ENCODE measurements at regions not wholly inside any gene's neighbourhood (a gene's known extent, or its start where the extent isn't known, plus 50 kb on each side); places are given as distances from the start of the nearest gene placed in this dataset.

DNA sequence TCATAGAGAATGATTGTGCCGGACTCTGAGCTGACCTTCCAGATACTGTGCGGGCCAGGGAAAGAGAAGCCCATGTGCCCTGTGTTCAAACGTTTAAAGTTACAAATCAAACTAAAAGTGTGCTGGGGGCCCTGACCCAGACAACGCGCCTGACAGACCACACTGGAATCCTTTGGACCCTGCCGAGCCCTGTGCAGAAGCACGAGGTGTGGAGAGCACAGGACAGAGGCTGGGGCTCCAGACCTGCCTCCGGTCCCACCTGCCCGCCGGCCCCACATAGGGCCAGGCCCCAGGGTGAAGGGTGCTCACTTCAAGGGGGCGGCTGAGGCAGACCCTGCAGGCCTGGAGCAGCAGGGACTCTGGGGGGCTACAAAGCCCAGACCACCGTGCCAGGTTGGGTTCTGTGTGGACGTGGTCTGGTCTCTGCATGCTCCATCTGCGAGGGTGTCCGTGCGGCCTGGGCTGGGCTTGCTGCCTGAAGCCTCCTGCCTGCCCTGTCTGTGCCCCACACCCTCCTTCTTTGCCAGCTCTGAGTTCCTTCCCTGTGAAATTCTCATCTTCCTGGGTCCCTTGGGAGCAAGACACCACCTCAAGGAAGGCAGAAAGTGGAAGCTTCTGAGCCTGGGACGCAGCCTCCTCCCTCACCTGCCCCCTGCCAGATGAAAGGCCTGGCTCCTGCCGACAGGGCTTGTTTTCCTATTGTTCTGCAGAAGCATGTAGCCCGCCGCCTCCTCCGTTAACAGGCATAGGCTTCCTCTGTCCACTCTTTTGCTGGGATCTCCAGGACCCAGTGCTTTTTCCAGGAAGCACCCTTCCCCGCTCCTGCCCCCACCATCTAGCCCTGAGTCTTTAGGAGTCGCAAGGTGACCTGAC is 186.2 kb downstream of the ERMARD start:
- no peak for DNase-seq

DNA sequence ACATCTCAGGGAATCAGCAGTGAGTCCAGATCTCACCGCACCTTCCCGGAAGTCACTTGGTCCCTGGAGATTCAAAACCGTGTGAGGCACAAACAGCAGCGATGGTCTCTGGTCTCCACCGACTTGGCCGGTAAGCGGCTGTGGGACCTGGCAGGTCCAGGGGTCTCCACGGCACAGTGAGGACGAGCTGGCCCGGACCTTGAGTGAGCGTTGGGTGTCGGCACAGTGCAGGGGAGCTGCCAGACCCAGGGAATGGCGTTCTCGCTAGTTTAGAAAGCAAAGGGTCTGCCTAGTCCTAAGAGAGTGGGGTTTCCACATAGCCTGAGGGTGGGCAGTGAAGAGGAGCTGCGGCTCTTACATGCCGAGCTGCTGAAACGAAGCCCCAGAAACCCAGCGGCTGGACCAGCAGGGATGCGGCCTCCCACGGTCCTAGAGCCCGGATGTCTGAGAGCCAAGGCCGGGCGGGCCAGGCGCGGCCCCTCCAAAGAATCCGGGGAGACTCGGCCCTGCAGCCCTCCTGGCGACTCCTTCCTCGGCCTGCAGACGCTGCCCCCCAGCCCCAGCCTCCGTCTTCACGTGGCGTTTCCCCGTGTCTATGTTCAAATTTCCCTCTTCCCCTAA is 185.0 kb downstream of the ERMARD start:
- no peak for DNase-seq

DNA sequence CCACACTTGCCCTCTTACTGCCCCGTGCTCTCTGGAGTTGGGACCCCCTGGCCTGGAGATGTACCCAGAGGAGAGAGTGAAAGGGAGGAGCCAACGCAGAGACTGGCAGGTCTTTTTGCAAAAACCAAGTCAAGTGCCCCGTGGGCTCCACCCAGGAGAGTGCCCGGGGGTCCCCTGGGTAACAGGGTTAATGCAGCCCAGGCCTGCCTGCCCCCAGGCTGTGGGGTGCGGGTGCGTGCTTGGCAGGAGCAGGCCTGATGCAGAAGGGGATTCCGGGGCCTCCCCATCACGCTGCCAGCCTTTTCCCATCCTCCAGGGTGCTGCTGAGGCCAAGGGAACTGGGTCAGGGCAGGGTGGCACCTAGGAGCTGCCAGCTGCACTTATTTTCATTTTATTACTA is 184.4 kb downstream of the ERMARD start:
- DNase-seq, result no peak

DNA sequence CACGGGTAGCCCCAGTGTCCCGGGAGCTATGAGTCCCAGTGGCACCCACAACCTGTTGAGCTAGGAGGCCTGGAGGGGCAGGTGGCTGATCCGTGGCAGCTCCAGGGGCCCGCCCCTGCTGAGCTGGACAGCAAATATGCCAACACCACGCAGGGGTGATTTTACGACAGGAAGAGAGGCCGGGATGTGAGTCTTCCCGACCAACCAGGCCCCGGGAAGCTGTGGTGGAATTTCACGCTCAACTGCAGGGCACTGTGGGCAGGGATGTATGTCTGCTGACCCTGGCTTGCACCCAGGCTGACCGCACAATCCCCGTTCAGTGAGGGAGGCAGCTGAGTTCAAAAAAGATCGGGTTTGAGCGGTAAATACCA is 183.9 kb downstream of the ERMARD start:
- DNase-seq, result no peak

DNA sequence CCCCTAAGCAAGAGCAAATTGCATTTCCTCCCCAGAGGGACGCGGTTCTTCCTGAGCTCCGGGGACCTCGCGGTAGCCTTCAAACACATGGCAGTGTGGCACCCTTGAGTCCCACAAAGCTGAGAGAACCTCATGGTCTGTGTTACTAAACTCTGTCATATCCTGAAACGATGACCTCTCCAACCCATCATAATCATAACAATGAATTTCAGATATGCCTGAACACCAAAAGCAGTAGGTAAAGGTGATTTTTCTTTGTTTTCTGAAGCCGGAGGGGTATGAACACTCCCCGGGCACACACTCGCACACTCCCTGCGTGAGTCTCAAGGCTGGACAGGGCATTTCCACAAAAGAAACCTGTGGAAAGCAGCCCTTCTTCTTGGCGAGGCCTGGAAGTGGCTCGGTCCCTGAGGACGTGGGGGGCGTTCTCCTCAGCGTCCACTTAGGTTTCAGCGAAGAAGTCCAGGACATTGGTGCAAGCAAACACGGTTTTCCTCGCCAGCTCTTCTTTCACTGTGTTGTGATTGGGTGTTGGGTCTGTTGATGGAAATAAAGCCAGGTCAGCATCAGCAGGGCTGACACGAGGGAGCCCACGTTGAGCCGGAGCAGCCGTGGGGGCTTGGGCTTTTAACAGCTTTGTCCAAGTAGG is 183.4 kb downstream of the ERMARD start:
- DNase-seq, result no peak

DNA sequence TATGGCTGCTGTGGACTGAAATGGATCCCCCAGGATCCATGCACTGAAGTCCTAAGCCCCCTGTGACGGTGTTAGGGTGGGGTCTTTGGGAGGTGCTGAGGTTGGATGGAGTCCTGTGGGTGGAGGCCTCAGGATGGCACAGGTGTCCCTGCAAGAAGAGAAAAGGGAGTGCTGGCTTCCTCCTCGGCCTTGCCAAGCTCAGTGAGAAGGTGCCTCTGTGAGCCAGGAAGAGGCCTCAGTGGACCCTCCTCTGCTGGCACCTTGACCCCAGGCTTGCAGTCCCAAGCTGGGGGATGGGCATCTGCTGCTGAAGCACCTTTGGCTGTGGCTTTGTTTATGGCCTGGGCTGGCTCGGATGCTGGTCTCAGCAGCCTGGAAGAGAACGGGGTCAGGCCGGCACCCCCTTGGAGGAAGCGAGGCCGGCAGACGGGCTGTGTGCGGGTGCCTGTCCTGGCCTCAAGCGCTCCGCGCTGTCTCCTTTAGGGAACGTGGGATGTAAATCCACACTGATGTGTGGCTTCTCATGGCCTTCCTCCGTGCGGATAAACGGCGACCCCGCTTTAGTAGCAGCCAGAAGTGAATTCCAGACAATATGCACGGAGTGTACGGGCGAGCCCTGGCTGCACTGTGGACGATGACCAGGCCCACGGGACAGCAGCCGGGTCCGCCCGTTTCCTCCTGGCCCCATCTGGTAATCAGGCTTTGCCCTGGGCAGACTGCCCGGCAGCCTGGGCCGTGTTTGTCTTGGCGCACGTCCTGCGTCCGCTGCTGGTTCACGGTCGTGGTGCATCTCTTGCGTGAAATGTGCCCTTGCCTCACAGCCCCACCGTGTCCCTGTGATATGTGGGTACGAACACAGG is 182.6 kb downstream of the ERMARD start:
- no peak for DNase-seq

DNA sequence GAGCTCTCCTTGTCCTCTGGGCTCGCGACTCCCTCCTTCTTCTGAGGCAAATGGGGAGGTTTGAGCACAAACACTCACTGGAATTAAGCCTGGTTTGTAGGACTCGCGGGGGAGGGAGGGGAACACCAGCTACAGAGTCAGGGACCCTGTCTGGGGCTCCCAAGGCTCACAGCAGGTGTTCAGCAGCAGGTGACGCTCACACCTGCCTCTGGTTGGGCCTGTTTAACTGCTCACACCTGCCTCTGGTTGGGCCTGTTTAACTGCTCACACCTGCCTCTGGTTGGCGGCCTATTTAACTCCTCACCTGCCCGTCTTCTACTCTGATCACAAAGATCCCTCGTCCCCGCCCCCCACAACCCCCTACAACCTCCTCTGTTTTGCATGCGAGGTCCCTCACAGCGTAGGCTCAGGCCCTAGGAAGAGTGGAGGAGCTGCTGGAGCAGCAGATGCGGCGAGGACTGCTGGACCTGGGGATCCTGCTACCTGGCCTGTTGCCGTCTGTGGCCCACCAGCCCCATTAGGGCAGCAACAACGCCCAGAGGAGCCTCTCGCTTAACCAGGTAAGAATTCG is 181.9 kb downstream of the ERMARD start:
- DNase-seq, result no peak

DNA sequence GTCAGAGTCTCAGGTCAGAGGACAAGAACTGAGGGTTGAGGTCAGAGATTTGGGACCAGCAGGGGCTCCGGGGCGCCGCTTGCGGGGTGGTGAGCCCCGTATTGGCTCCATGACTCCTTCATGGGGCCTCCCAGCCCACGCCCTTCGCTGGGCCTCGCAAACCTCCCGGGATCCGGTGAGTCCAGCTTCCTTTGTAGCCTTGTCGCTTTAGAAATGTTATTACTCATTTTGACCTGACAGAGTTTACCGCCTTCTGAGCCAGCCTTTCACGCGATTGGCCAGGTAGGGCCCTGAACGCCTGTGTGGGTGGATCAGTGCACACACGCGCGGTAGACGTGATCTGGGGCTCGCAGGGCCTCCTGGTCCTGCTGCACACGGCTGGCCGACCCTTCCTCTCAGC is 181.1 kb downstream of the ERMARD start:
- DNase-seq, result no peak

DNA sequence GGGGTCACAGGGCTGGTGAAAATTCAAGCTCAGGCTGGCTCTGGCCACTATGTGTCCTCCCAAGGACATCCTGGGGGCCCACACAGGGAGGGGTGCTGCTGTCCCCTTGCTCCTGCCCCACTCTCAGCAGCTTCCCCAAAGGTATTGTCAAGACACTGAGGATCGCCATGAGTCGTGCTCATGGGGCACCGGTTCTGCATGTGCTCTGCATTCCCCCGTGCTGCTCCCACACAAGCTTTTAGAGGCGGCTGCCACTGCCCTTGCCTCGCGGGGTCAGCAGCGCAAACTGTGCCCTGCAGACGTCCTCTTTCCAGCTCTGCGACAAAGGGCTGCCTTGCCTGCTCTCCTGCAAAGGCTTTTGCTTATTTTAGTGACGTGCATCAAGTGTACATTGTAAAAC is 179.8 kb downstream of the ERMARD start:
- DNase-seq, result no peak

DNA sequence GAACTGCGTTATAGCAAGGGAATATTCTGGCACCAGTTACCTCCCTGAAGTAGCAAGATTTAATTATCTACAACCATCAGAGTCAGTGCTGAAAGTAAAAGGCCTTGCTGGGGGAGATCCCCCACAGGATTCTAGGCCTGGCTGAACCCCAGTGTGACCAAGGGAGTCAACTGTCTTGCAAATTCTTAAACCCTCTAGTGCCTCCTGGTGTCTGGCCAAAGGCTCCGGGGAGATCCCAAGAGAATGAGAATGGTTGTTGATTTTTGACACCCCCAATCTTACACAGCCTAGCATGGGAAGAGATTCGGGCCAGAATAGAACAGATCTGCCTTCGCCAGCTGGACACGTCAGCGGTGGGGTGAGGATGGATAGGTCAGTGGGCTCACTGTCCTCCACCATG is 179.4 kb downstream of the ERMARD start:
- DNase-seq, result no peak

DNA sequence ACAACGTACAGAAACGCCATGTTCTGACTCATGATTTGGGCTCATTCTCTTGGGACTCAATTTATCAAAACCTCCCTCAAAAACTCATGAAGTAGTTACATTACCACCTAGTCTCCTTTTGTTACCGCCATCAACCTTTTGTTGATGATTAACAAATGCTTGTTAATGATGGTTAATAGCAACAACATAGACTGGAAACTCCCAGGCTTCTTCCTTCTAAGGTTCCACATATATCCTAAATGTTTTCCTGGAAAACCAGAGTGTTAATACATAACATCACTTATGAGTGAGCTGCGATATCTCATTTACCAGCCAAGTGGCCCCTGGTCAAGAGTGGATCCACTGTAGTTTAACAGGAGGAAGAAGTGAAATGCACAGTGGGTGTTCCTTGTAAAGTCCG is 176.3 kb downstream of the ERMARD start:
- DNase-seq, result no peak

DNA sequence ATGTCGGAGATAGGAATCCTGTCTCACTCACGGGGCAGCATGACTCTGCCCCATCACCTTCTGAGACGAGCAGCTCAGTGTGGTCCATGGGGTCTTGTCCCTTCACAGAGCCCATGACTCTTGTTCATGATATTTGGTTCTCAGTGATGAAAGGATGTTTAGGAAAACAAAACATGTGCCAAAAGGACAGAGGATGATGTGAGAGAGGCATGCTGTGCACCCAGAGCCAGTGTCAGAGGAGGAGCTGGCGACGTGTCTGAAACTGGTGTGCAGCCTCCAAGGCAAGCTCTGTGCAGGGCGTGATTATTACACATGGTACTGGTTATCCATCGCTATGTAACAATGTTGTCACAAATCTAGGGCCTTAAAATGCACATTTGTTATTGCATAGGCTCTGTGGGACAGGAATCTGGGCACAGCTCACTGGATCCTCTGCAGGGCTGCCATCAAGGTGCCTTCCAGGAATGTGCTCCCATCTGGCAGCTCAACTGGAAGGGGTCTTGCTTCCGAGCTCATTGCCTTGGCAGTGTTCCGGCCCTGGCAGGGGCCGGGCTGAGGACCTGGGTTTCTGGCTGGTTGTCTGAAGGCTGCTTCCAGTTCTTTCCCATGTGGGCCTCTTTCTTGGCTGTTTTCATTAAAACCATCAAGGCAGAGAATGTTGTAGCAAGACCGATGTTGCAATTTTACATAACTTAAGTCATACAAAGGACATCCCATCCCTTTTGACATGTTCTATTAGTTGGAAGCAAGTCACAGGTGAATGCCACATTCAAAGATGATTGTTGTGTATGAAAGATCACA is 175.4 kb downstream of the ERMARD start:
- no peak for DNase-seq

DNA sequence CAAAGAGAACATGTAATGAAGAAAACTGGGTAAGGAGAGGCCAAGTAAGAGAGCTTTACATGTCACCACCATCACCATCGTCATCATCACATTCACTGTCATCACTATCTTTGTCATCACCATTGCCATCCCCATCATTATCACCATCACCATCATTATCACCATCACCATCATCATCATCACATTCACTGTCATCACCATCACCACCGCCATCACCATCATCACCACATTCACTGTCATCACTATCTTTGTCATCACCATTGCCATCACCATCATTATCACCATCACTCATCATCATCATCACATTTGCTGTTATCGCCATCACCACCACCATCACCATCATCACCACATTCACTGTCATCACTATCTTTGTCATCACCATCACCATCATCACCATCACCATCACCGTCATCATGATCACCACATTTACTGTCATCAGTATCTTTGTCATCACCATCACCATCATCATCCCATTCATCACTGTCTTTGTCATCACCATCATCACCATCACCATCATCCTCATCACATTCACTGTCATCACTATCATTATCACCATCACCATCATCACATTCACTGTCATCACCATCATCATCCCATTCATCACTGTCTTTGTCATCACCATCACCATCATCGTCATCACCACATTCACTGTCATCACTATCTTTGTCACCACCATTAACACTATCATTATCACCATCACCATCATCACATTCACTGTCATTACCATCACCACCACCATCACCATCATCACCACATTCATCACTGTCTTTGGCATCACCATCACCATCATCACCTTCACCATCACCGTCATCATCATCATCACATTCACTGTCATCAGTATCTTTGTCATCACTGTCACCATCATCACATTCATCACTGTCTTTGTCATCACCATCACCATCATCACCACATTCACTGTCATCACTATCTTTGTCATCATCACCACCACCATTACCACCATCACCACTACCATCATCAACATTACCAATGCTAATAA is 172.3 kb downstream of the ERMARD start:
- DNase-seq, result no peak

DNA sequence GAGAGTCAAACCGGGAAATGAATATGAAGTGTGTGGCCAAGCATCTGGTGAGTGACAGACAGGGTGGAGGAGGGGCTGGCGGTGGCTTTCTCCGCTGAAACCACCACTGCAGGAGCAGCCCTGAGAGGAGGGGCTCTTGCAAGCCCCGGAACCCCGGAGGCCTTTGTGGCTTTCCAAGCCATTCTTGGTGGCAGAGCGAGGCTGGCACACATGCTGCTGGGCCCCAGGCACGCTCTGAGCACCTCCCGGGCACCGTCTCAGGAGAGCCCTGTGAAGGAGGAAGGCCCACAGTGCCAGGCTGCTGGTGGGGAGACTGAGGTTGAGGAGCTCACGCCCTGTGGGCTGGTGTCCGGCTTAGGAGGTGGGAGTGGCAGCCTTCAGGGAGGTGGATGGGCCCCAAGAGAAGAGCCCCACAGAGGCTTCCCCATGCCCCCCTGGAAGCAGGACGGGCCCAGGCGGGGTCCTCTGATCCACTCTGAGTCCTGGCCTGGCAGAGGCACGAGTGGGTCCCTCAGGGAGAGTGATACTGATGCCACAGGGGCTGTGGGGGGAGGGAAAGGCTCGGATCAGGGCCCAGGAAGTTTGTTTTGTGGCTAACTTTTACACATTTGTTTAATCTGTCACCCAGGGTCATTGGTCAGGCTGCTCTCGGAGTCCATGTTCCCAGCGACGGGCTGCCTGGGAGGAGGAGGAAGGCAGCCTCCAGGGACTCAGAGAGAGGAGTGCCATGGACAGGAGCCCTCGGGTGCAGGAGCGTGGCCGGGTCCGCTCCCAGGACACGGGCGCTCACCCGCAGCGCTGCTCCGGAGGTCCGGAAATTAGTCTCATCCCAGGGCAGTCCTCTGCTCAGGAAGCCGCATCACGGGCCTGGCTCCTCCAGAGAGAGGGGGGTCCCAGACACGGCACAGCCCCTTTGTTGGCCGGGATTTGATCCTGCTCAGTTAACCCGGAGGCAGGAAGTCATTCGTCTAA is 170.7 kb downstream of the ERMARD start:
- DNase-seq, result peak; percentile 59

DNA sequence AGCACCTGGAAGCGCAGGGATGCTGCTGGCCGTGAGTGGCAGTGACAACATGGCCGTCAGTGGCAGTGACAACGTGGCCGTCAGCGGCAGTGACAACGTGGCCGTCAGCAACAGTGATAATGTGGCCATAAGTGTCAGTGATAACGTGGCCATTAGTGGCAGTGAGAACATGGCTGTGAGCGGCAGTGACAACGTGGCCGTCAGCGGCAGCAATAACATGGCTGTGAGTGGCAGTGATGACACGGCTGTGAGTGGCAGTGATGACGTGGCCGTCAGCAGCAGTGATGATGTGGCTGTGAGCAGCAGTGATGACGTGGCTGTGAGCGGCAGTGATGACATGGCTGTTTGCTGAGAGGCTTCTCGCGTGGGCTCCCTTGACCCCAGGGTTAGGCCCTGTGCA is 169.8 kb downstream of the ERMARD start:
- no peak for DNase-seq

DNA sequence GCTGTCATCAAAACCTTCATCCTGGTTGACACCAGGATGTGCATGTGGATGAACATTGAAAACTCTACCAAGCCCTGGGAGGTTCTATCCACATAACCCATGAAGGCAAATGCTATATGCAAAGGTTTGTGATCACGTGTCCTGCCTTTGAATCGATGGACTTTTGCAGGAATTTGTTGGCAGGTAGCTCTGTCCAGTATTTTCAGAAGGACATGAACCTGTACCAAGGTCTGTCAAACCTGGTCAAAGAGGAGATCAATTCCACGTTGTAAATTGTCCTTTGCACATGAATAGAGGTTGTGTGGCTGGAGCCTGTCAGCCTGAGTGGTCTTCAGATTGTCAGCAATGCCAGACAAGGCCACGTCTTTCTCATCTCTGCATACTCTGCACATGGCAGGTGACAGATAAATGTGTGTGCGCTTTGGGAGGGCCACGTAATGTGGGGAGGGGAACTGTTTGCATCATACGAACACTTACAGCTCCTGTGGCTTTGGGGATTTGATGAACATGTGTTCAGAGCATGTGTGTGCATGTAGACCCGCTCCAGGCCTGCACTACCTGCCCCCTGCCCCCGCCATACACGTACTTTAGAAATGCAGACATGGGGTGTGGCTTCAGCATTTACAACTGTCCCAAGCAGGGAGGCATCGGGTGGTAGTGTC is 169.1 kb downstream of the ERMARD start:
- DNase-seq, result no peak

DNA sequence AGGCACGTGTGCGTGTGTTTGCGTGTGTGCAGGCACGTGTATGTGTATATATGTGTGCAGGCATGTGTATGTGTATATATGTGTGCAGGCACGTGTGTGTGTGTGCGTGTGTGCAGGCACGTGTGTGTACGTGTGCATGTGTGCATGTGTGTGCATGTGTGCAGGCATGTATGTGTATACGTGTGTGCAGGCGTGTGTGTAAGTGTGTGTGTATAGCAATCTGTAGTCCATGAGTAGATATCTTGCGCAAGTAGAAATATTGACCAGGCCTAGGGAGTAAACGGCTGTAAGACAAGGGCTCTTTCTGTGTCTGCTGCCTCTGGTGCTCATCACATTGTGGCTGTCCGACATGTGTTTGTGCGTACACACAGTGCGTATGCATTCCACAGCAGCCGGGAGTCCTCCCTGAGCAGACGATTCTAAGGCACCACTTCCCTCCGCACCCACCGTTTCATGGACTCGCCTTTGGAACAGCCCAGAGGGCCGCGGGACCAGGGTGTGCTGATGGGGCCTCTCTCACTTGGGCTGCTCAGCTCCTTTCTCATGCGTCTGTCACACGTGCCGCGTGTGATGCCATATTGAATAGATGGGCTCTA is 167.6 kb downstream of the ERMARD start:
- DNase-seq, result no peak

DNA sequence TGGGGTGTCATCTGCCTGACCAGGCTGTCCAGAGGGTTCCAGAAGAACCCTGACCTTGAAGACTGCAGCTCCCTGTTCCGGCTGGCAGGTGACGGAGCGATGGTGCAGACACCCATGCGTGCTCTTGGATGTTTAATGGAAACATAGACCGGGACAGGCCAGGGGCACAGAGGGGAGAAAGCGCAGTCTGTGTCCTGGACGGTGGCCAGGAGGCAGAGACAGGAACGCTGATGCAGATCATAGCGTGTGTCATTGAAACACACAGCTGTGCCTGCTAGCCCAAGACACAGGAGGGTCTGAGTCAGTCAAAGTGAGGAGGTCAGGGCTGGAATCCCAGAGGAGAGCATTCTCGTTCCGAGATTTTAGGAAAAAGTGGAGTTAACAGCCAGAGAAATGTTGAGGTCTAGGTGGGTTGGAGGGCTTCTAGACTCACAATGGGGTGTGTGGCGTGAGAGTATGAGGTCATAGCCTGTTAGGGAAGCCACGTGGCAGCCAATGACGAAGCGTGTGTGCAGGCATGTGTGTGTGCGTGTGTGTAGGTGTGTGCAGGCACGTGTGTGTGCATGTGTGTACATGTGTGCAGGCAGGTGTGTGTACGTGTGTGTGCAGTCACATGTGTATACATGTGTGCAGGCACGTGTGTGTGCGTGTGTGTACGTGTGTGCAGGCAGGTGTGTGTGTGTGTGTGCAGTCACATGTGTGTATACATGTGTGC is 167.0 kb downstream of the ERMARD start:
- no peak for DNase-seq

All from stimulated activated CD4-positive, alpha-beta T cell treated with anti-CD3 and anti-CD28 coated beads, Interleukin-15, amount 100 ng/mL, for 24 hours (primary cell).